Activated T-helper 1 cell treated with anti-CD3 and anti-CD28 coated beads, Interleukin-12 subunit alpha, Interleukin-12 subunit beta, Interleukin-2, Interleukin-4 antibody, amounts not matched to agents 30 ng/mL and 10 ng/mL and 1 ng/mL, durations not matched to agents 14 hours and 24 hours and 36 hours (primary cell): ENCODE measurements at regions not wholly inside any gene's neighbourhood (a gene's known extent, or its start where the extent isn't known, plus 50 kb on each side); places are given as distances from the start of the nearest gene placed in this dataset.

Experiments
- DNase-seq: peaks from one replicate; pipeline ENCODE4 v3.0.0; 2021; ENCODE audit warnings: low spot score
- H3K27ac Mint-ChIP-seq: one replicate; pipeline ENCODE4 v1.8.0; 2021; ENCODE audit warnings: mild to moderate bottlenecking, mixed read lengths
- H3K27me3 Mint-ChIP-seq: one replicate; pipeline ENCODE4 v1.8.0; 2022; ENCODE audit warnings: mild to moderate bottlenecking, moderate library complexity, mixed read lengths; ENCODE audit not compliant: insufficient read depth
- H3K36me3 Mint-ChIP-seq: one replicate; pipeline ENCODE4 v1.8.0; 2021; ENCODE audit warnings: low read depth, mixed read lengths
- H3K4me1 Mint-ChIP-seq: one replicate; pipeline ENCODE4 v1.8.0; 2021; ENCODE audit warnings: low read depth, mixed read lengths
- H3K4me3 Mint-ChIP-seq: one replicate; pipeline ENCODE4 v1.8.0; 2021; ENCODE audit warnings: mild to moderate bottlenecking, moderate library complexity, mixed read lengths
- H3K9me3 Mint-ChIP-seq: one replicate; pipeline ENCODE4 v1.8.0; 2021; ENCODE audit warnings: mixed read lengths
- intact Hi-C: fragments of 100-400 bp; cut with micrococcal nuclease; formaldehyde crosslinking; loops from one replicate; pipeline ENCODE4 v1.15.1; 2024

DNA sequence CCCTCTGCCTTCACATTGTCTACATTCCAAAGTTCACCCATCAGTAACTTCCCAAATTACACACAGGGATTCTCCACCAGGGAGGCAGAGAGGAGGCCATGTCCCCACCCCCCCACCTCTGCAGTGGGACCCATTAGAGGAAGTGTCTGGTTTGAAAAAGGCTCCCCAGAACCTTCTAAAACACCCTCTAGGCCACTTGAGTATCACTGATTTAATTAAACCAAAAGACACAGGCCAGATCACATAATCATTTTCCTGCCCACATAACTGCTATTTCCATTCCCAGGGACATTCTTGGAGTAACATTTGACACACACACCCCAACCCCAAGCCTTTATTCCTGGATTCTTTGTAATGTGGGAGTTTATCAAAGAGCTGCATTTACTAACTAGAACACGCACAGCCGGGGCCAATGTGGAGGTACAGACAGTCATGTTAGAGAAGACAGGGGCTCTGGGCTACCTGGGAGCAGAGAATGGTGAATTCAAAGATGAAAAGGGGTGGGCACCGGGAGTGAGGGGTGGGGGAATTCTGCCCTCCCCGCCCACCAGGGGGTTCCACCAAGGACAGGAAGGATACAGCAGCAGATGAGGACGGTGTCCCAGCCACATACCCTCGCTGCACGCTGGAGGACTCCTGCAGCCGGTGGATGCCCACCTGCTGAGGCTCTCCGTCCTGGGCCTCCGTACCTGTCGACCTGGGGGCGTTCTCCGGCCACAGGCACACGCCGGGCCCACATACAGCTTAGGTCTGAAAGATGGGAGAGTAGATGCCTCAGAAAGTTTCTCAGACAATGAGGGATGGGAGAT is 201.4 kb upstream of the CTNNB1 start:
- Mint-ChIP-seq H3K36me3 (no peaks in the 10 kb centered on the region), H3K4me3 (no peak overlapping the region), H3K9me3 (no peaks in the 10 kb centered on the region), H3K4me1 (no peaks in the 10 kb centered on the region), H3K27me3 (peaks cover 14% of the 10 kb centered on the region), H3K27ac (no peak overlapping the region)
- no peak for DNase-seq
- intact Hi-C loops = no loop called here

DNA sequence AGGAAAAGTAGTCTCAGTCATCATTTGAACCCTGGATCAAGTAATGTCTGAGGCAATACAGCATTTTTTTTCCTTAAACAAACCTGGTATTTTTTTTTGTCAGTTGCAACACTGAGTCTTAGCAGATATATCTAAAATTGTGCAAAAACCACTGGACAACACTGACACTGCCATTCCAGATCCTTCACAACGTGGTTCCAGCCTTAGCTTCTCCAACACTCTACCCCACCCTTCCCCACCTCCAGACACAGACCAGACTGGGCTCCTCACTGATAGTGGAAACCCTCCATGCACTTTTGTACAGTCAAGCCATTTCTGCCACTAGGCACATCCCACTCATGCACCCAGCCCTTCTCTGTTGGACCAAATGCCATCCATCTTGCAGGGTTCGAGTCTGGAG is 199.6 kb upstream of the CTNNB1 start:
- Mint-ChIP-seq H3K4me3 (no peak overlapping the region), H3K9me3 (no peaks in the 10 kb centered on the region), H3K27me3 (peaks cover 13% of the 10 kb centered on the region), H3K27ac (no peak overlapping the region), H3K36me3 (no peaks in the 10 kb centered on the region), H3K4me1 (no peaks in the 10 kb centered on the region)
- intact Hi-C loops = no loop called here
- DNase-seq = no peak

DNA sequence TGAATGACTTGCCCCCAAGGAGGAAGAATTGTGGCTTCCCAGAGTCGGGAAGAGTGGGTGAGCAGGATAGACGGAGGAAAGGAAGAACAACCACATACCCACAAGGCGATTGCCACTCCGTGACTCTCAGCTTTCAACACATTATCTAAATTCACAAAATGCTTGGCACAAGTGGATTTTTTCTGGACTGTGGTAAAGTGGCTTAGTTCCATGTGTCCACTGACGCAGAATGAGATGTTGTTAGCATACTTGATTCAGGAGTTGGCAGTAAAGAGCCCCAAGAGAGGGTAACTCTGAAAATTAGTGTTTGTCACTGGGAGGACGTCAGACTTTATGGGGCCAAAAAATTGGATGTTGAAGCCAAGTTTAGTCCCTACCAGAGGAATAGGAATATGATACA is 198.8 kb upstream of the CTNNB1 start:
- no peaks in the 10 kb centered on the region for H3K9me3 Mint-ChIP-seq
- peaks cover 12% of the 10 kb centered on the region for H3K27me3 Mint-ChIP-seq
- no peak overlapping the region for H3K4me3 Mint-ChIP-seq
- no peak overlapping the region for H3K27ac Mint-ChIP-seq
- intact Hi-C loops = no loop called here
- no peak for DNase-seq
- H3K4me1 Mint-ChIP-seq = no peaks in the 10 kb centered on the region
- no peaks in the 10 kb centered on the region for H3K36me3 Mint-ChIP-seq

DNA sequence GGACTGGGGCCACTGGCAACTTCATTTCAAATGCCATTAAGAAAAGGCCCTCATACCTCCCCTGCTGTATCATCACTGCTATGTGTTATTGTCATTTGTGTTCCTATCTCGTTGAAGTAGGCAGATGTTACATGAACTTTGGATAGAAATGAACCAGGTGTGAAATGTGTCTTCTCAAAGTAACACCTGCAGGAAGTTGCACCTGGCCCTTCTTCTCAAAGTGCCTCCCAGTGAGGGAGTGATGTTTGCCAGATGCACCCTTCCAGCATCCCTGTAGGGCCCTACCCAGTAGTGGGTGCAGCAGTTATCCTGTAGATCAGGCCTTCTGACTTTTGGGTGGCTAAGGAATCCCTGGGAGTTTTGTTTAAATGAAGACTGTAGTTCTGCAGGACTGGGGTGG is 197.7 kb upstream of the CTNNB1 start:
- H3K9me3 Mint-ChIP-seq = peaks cover under 1% of the 10 kb centered on the region
- DNase-seq = no peak
- no peaks in the 10 kb centered on the region for H3K4me1 Mint-ChIP-seq
- H3K27ac Mint-ChIP-seq = no peak overlapping the region
- intact Hi-C loops = no loop called here
- H3K4me3 Mint-ChIP-seq = no peak overlapping the region
- H3K36me3 Mint-ChIP-seq = no peaks in the 10 kb centered on the region
- peaks cover 11% of the 10 kb centered on the region for H3K27me3 Mint-ChIP-seq

DNA sequence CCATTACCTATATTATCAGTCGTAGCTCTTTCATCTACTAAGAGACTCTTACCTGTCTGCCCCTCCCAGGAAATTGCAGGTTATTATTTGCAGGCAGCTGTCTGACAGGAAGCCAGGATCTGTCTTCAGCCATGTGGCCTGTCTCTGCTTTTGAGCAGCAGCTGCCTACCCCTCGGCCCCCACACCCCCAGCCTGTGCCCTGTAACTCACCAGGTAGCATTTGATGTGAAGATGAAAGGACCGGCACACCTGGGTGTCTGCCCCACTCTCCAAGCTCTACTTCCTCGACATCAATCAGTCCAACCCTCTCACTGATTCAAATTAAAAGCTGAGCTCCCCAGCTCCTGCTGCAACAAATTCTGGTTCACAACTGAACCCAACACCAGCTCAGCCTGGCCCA is 197.2 kb upstream of the CTNNB1 start:
- Mint-ChIP-seq H3K9me3 (peaks cover 4% of the 10 kb centered on the region), H3K27ac (no peak overlapping the region), H3K27me3 (peaks cover 11% of the 10 kb centered on the region), H3K36me3 (no peaks in the 10 kb centered on the region), H3K4me1 (no peaks in the 10 kb centered on the region), H3K4me3 (no peak overlapping the region)
- DNase-seq = no peak
- intact Hi-C loops = no loop called here

DNA sequence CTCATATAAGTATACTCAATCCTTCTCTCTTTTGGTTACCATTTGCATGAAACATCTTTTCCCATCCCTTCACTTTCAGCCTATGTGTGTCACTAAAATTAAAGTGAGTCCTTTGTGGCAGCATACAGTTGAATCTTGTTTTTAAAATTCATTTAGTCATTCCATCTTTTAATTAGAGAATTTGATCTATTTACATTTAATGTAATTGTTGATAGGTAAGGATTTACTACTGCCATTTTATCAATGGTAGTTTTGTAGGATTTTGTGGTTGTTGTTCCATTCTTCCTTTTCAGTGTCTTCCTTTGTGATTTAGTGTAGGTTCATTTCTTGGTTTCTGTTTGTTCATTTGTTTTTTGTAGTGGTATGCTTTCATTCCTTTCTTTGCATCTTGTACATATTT is 191.9 kb upstream of the CTNNB1 start:
- peaks cover 2% of the 10 kb centered on the region for H3K36me3 Mint-ChIP-seq
- peaks cover 13% of the 10 kb centered on the region for H3K9me3 Mint-ChIP-seq
- peaks cover 3% of the 10 kb centered on the region for H3K27me3 Mint-ChIP-seq
- no peak overlapping the region for H3K4me3 Mint-ChIP-seq
- no peak overlapping the region for H3K27ac Mint-ChIP-seq
- DNase-seq = no peak
- H3K4me1 Mint-ChIP-seq = no peaks in the 10 kb centered on the region
- intact Hi-C loops = no loop called here

DNA sequence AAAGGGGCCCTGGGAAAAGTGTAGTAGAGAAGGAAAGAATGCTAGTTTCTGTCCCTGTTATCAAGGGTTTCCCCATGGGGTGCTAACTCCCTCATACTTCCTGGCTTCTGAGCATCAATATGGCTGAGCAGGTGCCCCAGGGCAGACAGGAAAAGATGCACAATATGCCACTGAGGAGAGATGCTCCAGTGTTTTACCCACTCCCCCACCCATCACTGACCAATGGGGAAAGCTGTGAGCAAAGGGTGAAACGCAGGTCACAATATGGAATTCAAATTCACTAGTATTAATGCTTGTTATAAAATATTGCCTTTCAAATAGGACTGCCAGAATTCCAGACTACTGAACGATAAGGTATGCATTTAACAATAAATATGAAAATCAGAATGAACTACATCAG is 187.5 kb upstream of the CTNNB1 start:
- intact Hi-C loops = no loop called here
- Mint-ChIP-seq H3K27me3 (no peaks in the 10 kb centered on the region), H3K4me3 (no peak overlapping the region), H3K9me3 (peaks cover 9% of the 10 kb centered on the region), H3K4me1 (no peaks in the 10 kb centered on the region), H3K36me3 (peaks cover 2% of the 10 kb centered on the region), H3K27ac (no peak overlapping the region)
- no peak for DNase-seq

DNA sequence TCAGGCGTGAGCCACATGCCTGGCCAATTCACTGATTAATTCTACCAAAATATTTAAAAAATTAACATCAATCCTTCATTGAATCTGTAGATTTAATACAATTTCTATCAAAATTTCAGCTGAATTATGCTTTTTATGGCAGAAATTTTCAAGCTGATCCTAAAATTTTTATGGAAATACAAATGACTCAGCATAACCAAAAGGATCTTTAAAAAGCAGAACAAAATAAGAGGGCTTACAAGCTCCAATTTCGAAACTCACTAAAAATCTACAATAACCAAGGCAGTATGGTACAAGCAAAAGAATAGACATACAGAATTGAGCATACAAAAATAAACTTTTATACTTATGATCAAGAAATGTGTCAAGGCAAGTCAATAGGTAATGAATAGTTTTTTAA is 180.4 kb upstream of the CTNNB1 start:
- Mint-ChIP-seq H3K36me3 (no peaks in the 10 kb centered on the region), H3K27ac (no peak overlapping the region), H3K4me1 (no peaks in the 10 kb centered on the region), H3K27me3 (peaks cover 5% of the 10 kb centered on the region), H3K9me3 (no peaks in the 10 kb centered on the region), H3K4me3 (no peak overlapping the region)
- no peak for DNase-seq
- intact Hi-C loops = no loop called here

DNA sequence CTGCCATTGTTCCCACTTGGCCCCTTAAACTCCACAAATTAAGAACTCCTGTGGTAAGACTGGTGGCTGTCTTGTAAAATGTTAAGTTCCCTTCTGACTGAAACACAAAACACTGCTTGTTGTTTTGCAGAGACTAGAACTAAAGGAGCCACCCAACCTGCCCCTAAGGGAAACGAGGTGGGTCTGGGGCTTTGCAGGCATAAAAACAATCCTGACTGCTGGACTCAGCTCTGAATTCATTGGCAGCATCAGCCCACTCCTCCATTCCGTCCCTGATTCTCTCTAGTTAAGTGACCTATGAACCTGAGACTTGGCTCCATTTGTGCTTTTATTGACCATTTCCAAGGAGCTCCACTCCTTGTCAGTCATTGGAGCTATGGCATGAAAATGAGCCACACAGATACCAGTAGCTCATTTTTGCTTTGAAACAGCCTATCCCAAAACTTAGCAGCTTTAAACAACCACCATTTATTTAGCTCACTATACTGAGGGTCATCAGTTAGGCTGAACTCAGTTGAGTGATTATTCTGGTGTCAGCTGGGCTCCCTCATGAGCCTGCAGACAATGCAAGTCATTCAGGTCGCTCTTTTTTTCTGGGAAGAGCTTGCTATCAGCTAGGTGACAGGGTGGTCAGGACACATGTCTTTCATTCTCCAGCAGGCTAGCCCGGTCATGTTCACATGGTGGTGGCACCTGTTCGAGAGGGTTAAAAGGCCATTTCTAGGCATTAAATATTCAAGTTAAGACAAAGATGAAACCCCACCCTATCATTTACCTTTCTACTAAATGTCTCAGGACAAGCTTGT is 175.1 kb upstream of the CTNNB1 start:
- Mint-ChIP-seq H3K27me3 (peaks cover 5% of the 10 kb centered on the region), H3K4me3 (no peak overlapping the region), H3K4me1 (no peaks in the 10 kb centered on the region), H3K27ac (no peak overlapping the region), H3K36me3 (no peaks in the 10 kb centered on the region), H3K9me3 (no peaks in the 10 kb centered on the region)
- DNase-seq = no peak
- intact Hi-C loops = no loop called here

DNA sequence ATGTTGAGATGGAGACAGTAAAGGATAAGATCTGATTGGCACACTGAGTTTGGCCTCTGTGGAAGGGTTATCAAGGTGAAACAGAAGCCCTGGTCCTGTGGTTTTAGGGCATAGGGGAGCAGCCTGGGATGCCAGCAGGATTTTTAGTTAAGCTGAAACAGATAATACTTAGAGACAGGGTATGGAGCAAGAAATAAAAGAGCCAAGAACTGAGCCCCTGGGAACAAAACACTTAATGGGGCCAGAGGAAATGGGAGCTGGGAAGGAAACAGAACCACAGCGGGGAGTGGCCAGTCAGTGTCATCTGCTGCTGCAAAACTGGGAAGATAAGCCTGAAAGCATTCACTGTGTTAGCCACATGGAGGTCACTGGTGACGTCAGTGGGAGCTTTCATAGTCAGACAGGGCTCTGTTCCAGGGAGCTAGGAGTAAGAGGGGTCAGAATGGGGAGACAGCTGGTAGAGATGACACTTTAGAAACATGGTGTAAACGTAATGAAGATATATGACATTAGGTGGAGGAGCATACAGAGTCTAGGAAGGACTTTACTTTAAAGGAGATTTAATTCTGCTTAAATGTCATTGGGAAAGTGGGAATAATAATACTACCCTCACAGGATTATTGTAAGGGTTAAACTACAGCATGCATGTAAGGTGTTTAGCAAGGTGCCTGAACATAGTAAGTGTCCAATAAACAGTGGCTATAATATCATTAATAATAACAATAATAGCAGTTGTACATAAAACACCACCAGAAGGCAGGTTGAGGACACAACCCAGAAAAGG is 172.7 kb upstream of the CTNNB1 start:
- Mint-ChIP-seq H3K4me1 (no peaks in the 10 kb centered on the region), H3K36me3 (no peaks in the 10 kb centered on the region), H3K9me3 (no peaks in the 10 kb centered on the region), H3K27me3 (no peaks in the 10 kb centered on the region), H3K4me3 (no peak overlapping the region), H3K27ac (no peak overlapping the region)
- DNase-seq = no peak
- intact Hi-C loops = no loop called here

DNA sequence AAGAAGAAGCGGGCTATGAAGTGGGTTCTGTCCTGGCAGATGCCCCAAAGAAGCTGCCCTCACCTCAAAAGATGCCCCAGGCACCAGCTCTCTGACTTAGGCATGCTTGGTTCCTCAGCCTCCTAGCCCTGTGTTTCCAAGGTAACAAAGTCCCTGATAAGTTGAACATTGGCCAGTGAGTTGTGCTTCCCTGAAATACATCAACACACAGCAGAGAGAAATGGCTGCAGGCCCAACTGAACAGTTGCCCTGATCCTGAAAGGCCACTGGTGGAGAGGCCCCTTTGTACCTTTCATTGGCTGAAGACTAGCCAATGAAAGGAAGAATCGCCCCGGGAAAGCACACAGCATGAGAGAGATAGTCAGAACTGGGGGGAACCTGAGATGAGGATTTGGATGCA is 169.9 kb upstream of the CTNNB1 start:
- no peaks in the 10 kb centered on the region for H3K4me1 Mint-ChIP-seq
- no peaks in the 10 kb centered on the region for H3K36me3 Mint-ChIP-seq
- H3K9me3 Mint-ChIP-seq = no peaks in the 10 kb centered on the region
- DNase-seq = no peak
- no peak overlapping the region for H3K4me3 Mint-ChIP-seq
- no peak overlapping the region for H3K27ac Mint-ChIP-seq
- intact Hi-C loops = no loop called here
- peaks cover 3% of the 10 kb centered on the region for H3K27me3 Mint-ChIP-seq

DNA sequence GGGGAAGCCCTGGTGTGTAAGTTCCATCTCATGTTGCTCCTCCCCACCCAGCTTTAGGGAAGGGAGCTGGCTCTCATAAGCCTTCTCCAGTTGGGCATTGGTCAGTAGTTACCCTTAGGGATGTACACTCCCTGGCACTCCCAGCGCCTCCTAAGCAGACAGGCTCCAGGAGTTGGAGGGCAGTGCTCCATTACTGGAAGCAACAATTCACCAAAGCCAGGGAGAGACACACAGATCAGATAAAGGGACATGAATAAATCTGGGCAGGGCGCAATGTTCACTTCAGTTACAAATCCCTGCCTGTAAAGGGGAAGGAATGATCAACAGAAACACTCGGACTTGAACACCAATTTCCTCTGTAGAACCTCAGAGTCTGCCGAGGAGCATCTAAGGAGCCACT is 169.1 kb upstream of the CTNNB1 start:
- no peak for DNase-seq
- peaks cover 3% of the 10 kb centered on the region for H3K27me3 Mint-ChIP-seq
- intact Hi-C loops = no loop called here
- H3K27ac Mint-ChIP-seq = no peak overlapping the region
- H3K36me3 Mint-ChIP-seq = no peaks in the 10 kb centered on the region
- H3K4me1 Mint-ChIP-seq = no peaks in the 10 kb centered on the region
- H3K4me3 Mint-ChIP-seq = no peak overlapping the region
- H3K9me3 Mint-ChIP-seq = no peaks in the 10 kb centered on the region

DNA sequence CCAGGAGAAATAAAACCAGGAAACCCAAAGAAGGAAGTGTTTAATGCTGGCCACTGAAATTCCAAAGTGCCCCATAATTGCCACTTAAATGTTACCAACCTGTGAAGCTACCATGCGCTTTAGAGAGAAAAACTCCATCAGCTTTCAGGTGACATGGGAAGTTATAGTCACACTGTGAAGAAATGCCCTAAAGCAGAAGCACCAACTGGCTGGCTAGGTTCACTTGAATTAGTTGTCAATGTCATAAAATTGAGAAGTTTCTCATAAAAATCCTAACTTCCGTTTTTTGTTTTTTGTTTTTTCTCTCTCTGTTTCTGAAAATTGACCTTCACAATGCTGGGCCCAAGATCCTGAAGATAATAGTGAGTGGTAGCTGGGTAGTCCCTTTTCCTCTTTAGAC is 167.9 kb upstream of the CTNNB1 start:
- Mint-ChIP-seq H3K9me3 (no peaks in the 10 kb centered on the region), H3K36me3 (no peaks in the 10 kb centered on the region), H3K4me1 (no peaks in the 10 kb centered on the region), H3K27me3 (peaks cover 3% of the 10 kb centered on the region), H3K4me3 (no peak overlapping the region), H3K27ac (no peak overlapping the region)
- no peak for DNase-seq
- intact Hi-C loops = no loop called here
